ENCODE measurements at regions not wholly inside any gene's neighbourhood (a gene's known extent, or its start where the extent isn't known, plus 50 kb on each side); places are given as distances from the start of the nearest gene placed in this dataset.

- Mint-ChIP-seq H3K36me3 (no peaks in the 10 kb centered on the region), H3K9me3 (no peaks in the 10 kb centered on the region), H3K27ac (no peak overlapping the region)
- DNase-seq (ENCODE audit: low spot score in 2 of 2) (no peak), ATAC-seq (no peak)
Measured at GRCh38 chr9:135224921-135225541, 137.6 kb downstream of the OLFM1 start.

- Mint-ChIP-seq H3K27ac (no peak overlapping the region), H3K36me3 (no peaks in the 10 kb centered on the region), H3K9me3 (no peaks in the 10 kb centered on the region)
- DNase-seq (ENCODE audit: low spot score in 2 of 2) (no peak), ATAC-seq (no peak)
Measured at GRCh38 chr9:135225619-135226228, 138.3 kb downstream of the OLFM1 start.

GRCh38 chr9:135226369-135227050 lies 139.0 kb downstream of the OLFM1 start:
- DNase-seq (ENCODE audit: low spot score in 2 of 2) (no peak), ATAC-seq (no peak)
- no peaks in the 10 kb centered on the region for H3K36me3 Mint-ChIP-seq
- no peak overlapping the region for H3K27ac Mint-ChIP-seq
- H3K9me3 Mint-ChIP-seq, result no peaks in the 10 kb centered on the region

DNA sequence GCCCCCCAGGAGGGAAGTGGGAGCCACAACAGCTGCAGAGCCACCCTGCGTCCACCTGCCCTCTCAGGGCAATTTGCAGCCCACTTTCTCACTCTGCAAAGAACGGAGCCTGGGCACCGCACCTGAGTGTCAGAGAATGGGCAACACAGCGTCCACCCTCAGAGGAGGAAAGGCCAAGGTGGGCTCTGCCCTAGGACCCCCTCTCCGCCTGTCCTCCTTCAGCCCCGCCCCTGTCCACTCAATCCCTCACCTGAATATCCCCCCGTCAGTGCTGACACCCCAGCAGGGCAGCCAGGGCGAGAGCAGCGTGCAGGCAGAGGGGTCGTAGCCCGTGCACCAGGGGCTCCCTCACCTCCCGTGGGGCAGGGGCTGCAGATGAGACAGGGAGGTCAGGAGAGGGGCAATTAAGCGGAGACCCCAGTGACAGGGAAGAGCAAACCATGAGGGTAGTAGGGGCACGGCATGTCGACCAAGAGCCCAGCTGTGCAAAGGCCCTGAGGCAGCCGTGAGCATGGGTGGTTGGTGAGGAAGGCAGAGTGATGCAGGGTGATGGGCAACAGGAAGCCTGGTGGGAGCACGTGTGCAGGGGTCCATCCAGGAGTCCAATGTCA lies 140.3 kb downstream of the OLFM1 start:
- Mint-ChIP-seq H3K27ac (no peak overlapping the region), H3K9me3 (no peaks in the 10 kb centered on the region), H3K36me3 (no peaks in the 10 kb centered on the region)
- ATAC-seq (no peak), DNase-seq (ENCODE audit: low spot score in 2 of 2) (no peak)

DNA sequence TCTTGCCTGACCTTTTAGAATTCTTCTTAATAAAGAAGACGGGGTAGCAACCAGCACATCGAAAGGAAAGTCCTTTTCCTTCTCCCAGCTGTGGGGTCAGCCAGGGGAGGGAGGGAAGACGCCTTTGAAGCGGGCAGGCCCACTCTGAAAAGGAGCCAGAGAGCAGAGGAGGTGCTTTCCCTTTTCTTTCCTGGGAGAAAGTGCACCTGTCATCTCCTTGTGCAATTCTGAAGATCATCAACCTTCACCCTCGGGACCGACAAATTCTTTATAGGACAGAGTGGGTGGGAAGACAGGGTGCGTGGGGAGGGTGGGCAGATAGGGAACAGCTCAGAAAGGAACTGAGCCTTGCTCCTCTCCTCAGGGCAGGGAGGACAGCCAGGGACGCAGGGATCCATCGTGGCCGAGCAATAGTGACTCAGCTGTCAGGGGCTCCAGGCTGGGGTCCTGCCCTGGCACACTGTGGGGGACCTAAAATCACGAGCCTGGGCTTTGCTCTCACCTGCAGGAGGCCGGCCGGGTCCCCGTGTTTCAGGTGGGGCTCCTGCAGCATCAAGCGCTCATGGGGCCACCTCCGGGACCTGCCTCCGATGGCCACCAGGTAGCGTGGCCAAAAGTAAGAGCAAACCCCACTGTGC lies 141.0 kb downstream of the OLFM1 start:
- ATAC-seq, result no peak
- Mint-ChIP-seq H3K27ac (no peak overlapping the region), H3K36me3 (peaks cover 0 to 3% of the 10 kb centered on the region in 2 donors), H3K9me3 (peaks cover 0 to 2% of the 10 kb centered on the region in 2 donors)
- no peak for DNase-seq (ENCODE audit: low spot score in 2 of 2)

DNA sequence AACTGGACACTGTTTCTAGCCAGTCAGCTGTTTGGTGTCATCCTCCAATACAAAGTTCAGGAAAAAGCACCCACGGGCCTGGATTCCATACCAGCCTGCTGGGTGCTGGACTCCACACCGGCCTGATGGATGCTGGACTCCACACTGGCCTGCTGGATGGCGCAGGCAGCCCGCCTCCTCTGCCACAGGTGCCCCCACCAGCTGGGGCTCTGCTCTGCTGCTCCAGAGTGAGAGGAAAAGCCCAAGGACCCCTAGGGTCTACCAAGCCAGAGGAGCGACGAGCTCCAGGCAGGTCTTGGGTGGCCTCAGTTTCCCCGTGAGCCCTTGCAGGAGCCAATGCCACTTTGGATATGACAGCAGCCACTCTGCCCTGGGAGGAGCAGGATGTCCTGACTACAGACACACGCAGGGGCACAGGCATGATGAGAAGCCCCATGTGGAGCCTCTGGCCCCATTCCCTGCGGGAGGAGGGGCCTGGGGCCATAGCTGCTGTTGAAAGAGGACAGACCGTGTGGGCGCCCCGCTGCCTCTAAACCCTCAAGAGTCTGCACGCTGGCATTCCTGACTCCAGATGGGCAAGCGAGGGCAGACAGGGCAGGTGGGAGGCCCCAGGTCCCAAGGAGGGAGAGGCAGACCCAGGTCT lies 141.6 kb downstream of the OLFM1 start:
- H3K27ac Mint-ChIP-seq, result no peak overlapping the region
- H3K36me3 Mint-ChIP-seq, result peaks cover 0 to 9% of the 10 kb centered on the region in 2 donors
- DNase-seq (ENCODE audit: low spot score in 2 of 2) (no peak), ATAC-seq (no peak)
- H3K9me3 Mint-ChIP-seq, result peaks cover 0 to 7% of the 10 kb centered on the region in 2 donors

- peaks cover 0 to 9% of the 10 kb centered on the region in 2 donors for H3K36me3 Mint-ChIP-seq
- H3K27ac Mint-ChIP-seq, result no peak overlapping the region
- peaks cover 2 to 7% of the 10 kb centered on the region in 2 donors for H3K9me3 Mint-ChIP-seq
- DNase-seq (ENCODE audit: low spot score in 2 of 2) (no peak), ATAC-seq (no peak)
Measured at GRCh38 chr9:135229701-135230385, 142.4 kb downstream of the OLFM1 start.

- peaks cover 3 to 7% of the 10 kb centered on the region in 2 donors for H3K9me3 Mint-ChIP-seq
- ATAC-seq, result no peak
- no peak for DNase-seq (ENCODE audit: low spot score in 2 of 2)
- H3K36me3 Mint-ChIP-seq, result peaks cover 0 to 9% of the 10 kb centered on the region in 2 donors
- H3K27ac Mint-ChIP-seq, result no peak overlapping the region
Measured at GRCh38 chr9:135230386-135230765, 142.9 kb downstream of the OLFM1 start.

GRCh38 chr9:135230817-135231520 lies 143.5 kb downstream of the OLFM1 start:
- ATAC-seq, result no peak

DNA sequence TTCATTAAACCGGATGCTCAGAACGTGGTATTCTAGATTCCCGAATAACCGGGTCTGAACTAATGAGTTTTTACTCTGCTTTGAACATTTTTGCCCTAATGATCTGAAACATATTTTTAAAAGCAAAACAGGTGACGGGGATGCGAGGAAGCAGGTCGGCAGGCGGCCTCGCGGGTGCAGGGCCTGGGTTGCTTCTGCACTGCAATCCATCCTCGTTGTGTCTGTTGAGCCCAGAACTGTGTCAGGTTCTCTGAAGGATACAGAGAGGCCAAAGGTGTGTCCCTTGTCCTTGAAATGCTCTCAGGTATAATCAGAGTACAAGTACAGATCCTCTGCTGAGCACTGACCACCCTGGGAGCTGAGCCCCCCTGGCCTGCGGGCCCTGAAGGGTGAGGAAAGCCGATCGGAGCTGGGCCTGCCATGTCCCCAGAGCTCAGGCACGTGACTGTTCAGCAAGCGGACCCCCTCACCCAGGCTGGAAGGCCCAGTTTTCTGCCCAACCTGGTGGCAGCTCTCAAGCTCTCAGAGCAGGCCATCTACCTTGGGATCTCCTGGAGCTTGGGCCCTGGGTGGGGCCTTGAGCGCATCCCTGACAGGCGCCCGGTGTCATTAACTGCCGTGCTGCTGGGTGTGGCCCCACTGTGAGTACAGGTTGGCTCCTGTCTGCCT lies 151.8 kb downstream of the OLFM1 start:
- ATAC-seq (no peak), DNase-seq (ENCODE audit: low spot score in 2 of 2) (no peak)
- no peaks in the 10 kb centered on the region for H3K36me3 Mint-ChIP-seq
- H3K27ac Mint-ChIP-seq, result no peak overlapping the region
- H3K9me3 Mint-ChIP-seq, result peaks cover 0 to 3% of the 10 kb centered on the region in 2 donors

More at GRCh38 chr9:135230817-135231520, 143.5 kb downstream of the OLFM1 start:
- no peak for DNase-seq (ENCODE audit: low spot score in 2 of 2)
- Mint-ChIP-seq H3K36me3 (peaks cover 0 to 9% of the 10 kb centered on the region in 2 donors), H3K27ac (no peak overlapping the region), H3K9me3 (peaks cover 3 to 7% of the 10 kb centered on the region in 2 donors)

DNA sequence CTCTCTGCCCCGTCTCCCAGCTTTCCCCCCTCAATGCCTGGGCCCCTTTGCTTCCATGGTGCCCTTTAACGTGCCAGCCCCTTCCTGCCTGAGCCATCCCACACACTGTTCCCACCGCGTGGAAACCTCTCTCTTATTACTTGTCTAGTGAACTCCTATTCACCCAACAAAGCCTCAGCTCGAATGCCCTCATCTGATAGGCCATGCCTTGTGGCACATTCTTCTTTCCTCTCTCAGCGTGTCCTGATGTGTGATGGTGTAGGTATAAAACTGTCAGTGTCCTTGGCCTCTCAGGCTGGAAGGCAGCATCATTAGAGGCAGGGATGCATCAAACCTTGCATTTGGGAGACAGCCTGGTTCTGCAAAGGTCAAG lies 152.3 kb downstream of the OLFM1 start:
- Mint-ChIP-seq H3K9me3 (peaks cover 0 to 1% of the 10 kb centered on the region in 2 donors), H3K27ac (peak overlapping the region in 1 of 2 donors; percentile 61), H3K36me3 (no peaks in the 10 kb centered on the region)
- ATAC-seq, result no peak
- no peak for DNase-seq (ENCODE audit: low spot score in 2 of 2)

DNA sequence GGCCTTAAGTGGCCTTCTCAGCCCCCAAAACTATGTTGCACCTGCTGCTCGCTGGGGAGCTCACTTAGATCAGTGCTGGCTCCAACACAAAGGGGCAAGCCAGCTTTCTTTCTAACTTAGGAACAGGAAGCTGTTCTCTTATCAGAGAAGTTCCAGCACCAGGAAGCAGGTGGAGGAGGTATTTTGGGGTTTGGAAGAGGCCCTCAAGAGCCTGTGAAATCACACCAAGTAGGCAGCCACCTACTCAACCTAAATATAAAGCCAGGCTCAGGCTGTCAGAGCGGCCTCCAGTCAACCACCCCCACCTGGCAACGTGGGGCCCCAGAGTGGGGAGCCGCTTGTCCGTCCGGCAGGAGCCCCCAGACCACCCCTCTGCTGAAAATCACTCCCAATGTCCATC lies 152.8 kb downstream of the OLFM1 start:
- DNase-seq (ENCODE audit: low spot score in 2 of 2) (no peak), ATAC-seq (no peak)
- Mint-ChIP-seq H3K27ac (no peak overlapping the region), H3K9me3 (no peaks in the 10 kb centered on the region), H3K36me3 (no peaks in the 10 kb centered on the region)

- no peaks in the 10 kb centered on the region for H3K36me3 Mint-ChIP-seq
- no peak overlapping the region for H3K27ac Mint-ChIP-seq
- H3K9me3 Mint-ChIP-seq, result no peaks in the 10 kb centered on the region
- ATAC-seq, result no peak
- DNase-seq (ENCODE audit: low spot score in 2 of 2), result no peak
Measured at GRCh38 chr9:135240871-135241311, 153.4 kb downstream of the OLFM1 start.

DNA sequence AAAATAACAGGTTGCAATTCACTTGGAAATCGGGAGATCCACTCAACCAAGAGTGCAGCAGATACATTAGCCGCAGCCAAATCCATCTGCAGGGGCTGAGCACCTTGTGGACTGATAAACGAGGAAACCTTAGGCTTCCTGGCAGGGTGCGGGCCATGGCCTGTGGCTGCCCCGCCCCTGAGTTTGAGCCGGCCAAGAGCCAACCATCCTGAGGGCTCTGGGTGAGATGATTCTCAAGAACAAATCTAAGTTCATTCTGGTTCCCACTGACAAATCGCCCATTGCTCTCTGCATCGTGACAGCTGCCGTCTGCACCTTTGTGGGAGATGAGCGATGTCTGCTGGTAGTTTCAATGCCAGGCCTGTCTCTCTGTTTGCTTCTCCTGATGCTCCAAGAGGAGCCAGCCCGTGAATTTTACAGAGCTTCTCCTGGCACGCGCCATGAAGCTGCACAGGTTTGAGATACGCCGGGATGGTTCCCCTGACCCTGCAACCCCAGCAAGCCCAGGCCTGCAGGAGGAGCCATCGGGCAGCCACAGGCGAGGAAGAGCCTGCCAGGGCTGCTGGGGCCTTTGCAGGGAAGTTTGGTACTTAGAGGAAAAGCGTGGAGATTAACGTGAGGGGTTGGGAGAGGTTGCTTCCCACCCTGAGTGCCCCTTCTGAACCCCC lies 154.0 kb downstream of the OLFM1 start:
- no peaks in the 10 kb centered on the region for H3K36me3 Mint-ChIP-seq
- no peak for ATAC-seq
- no peak overlapping the region for H3K27ac Mint-ChIP-seq
- no peak for DNase-seq (ENCODE audit: low spot score in 2 of 2)
- no peaks in the 10 kb centered on the region for H3K9me3 Mint-ChIP-seq

GRCh38 chr9:135242049-135242396 lies 154.6 kb downstream of the OLFM1 start:
- ATAC-seq (no peak), DNase-seq (ENCODE audit: low spot score in 2 of 2) (no peak)
- Mint-ChIP-seq H3K27ac (no peak overlapping the region), H3K9me3 (no peaks in the 10 kb centered on the region), H3K36me3 (no peaks in the 10 kb centered on the region)
